ENCODE measurements at regions not wholly inside any gene's neighbourhood (a gene's known extent, or its start where the extent isn't known, plus 50 kb on each side); places are given as distances from the start of the nearest gene placed in this dataset.

DNA sequence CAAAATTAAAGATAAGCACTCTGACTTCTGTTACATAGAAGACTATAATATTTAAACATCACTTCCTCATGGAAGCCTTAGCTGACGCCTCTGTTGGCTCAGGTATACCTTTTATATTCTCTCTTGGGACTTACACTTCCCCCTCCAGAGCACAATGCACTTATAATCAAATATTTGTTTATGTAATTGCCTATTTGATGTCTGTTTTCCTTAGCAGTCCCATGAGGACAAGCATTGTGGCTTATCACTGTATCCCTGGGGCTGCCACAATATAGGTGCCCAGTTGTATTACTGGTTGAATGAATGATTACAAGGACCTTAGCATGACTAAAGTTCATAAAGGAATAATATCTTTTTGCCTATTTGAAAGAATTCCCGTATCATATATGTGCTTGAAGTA, 186.7 kb upstream of the VGLL2 start (continued):
- TF ChIP-seq, protein P1, sequence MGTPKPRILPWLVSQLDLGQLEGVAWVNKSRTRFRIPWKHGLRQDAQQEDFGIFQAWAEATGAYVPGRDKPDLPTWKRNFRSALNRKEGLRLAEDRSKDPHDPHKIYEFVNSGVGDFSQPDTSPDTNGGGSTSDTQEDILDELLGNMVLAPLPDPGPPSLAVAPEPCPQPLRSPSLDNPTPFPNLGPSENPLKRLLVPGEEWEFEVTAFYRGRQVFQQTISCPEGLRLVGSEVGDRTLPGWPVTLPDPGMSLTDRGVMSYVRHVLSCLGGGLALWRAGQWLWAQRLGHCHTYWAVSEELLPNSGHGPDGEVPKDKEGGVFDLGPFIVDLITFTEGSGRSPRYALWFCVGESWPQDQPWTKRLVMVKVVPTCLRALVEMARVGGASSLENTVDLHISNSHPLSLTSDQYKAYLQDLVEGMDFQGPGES (IDR thresholded peaks at IDR 0.05): no peak
- TF ChIP-seq, protein P2, sequence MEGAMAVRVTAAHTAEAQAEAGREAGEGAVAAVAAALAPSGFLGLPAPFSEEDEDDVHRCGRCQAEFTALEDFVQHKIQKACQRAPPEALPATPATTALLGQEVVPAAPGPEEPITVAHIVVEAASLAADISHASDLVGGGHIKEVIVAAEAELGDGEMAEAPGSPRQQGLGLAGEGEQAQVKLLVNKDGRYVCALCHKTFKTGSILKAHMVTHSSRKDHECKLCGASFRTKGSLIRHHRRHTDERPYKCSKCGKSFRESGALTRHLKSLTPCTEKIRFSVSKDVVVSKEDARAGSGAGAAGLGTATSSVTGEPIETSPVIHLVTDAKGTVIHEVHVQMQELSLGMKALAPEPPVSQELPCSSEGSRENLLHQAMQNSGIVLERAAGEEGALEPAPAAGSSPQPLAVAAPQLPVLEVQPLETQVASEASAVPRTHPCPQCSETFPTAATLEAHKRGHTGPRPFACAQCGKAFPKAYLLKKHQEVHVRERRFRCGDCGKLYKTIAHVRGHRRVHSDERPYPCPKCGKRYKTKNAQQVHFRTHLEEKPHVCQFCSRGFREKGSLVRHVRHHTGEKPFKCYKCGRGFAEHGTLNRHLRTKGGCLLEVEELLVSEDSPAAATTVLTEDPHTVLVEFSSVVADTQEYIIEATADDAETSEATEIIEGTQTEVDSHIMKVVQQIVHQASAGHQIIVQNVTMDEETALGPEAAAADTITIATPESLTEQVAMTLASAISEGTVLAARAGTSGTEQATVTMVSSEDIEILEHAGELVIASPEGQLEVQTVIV (IDR thresholded peaks at IDR 0.05; ENCODE audit: borderline replicate concordance, partially characterized antibody): no peak

DNA sequence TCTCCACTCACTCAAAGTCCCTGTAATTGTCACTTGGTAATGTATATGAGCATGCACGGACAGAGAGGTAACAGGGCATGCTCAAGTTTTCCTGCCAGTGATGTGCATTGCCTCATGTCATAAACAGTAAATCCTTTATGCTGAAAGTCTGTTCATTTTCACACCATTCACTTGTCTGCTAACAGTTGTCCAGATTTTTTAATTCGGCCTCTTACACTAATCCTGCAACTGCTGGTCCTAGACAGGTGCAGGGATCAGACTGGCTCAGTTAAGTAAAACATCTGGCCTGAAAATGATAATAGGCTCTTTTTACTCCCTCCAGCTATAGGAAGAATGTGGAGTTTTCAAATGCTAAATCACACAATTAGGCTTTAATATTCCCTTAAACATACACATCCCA, 185.4 kb upstream of the VGLL2 start:
- H3K4me1 ChIP-seq (ENCODE audit: control insufficient read depth, insufficient read depth, low read length): no peaks in the 10 kb centered on the region
- ChIA-PET POLR2A (no interaction called here), CTCF (no interaction called here), SMC1A (ENCODE audit: uncharacterized antibody, unreplicated experiment) (no interaction called here), RAD21 (ENCODE audit: unreplicated experiment) (no interaction called here)
- in situ Hi-C loops (cut with MboI) (no loop called here), intact Hi-C loops (cut with micrococcal nuclease; ENCODE audit: unreplicated experiment) (no loop called here)
- no peak overlapping the region for H3K4me3 ChIP-seq
- no peak overlapping the region for H3K27ac ChIP-seq (ENCODE audit: control insufficient read depth, insufficient read depth)
- no peak overlapping the region for H3K9ac ChIP-seq (ENCODE audit: control insufficient read depth, insufficient read depth, low read length)
- no peaks in the 10 kb centered on the region for H3K79me2 ChIP-seq (ENCODE audit: control insufficient read depth, insufficient read depth, low read length)
- H3K27me3 ChIP-seq (replicated peaks in 1 of 2; ENCODE audit: control insufficient read depth in 2 of 2, insufficient read depth in 2 of 2, low read length in 1 of 2): no peaks in the 10 kb centered on the region
- 2% methylated on average over 2 of the region's 2 CpGs for WGBS (ENCODE audit: insufficient coverage, insufficient replicate concordance, low lambda C conversion rate, missing lambda C conversion rate)
- DNase-seq (ENCODE audit: low read depth, low spot score): no peak
- no peak overlapping the region for H3K4me2 ChIP-seq (ENCODE audit: control insufficient read depth, insufficient read depth)
- no peak overlapping the region for H2AFZ ChIP-seq (ENCODE audit: control insufficient read depth, low read depth, low read length)
- no peaks in the 10 kb centered on the region for H3K36me3 ChIP-seq (ENCODE audit: control insufficient read depth in 2 of 2, insufficient read depth in 2 of 2, low read length in 1 of 2)
- H3K9me3 ChIP-seq (replicated peaks; ENCODE audit: control insufficient read depth, insufficient read depth, low read length): no peaks in the 10 kb centered on the region
- H4K20me1 ChIP-seq (ENCODE audit: control insufficient read depth, insufficient read depth): no peaks in the 10 kb centered on the region
- no TSS peak for BruUV-seq (replicated peaks)
- TF ChIP-seq CREM (IDR thresholded peaks at IDR 0.05; ENCODE audit: low read depth): no peak
- TF ChIP-seq NBN (IDR thresholded peaks at IDR 0.05): no peak
- no peak for TF ChIP-seq CHD1 (IDR thresholded peaks at IDR 0.05; ENCODE audit: low read depth, low read length)
- TF ChIP-seq CHD4 (IDR thresholded peaks at IDR 0.05): no peak
- no peak for TF ChIP-seq IRF4 (IDR thresholded peaks at IDR 0.05; ENCODE audit: low read depth, low read length)
- no peak for TF ChIP-seq STAT3 (IDR thresholded peaks at IDR 0.05; ENCODE audit: low read depth, low read length)
- no peak for TF ChIP-seq JUNB (IDR thresholded peaks at IDR 0.05)
- TF ChIP-seq SMARCA5 (IDR thresholded peaks at IDR 0.05): no peak
- TF ChIP-seq MYB (IDR thresholded peaks at IDR 0.05; ENCODE audit: borderline replicate concordance, low read depth, low read length): no peak
- no peak for ATAC-seq
- FAIRE-seq: no peak
